ENCODE measurements at regions not wholly inside any gene's neighbourhood (a gene's known extent, or its start where the extent isn't known, plus 50 kb on each side); places are given as distances from the start of the nearest gene placed in this dataset.

DNA sequence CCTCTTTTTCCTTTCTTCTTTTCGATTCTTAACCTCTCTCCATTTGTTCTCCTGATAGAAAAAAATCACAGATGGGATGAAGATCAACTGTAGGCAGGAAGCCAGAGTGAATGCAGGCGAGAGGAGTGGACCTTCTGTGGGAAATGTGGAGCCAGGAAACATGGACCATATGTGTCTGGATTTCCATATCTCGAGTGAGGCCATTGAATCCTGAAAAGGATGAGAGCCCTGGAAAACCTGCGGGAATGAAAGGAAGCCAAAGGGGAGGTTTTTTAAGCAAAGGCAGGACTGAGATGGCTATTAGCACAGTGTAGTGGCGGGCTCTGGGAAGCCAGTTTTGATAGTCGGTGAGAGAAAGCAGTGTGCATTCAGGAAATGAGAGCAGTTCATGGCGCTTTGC lies 139.5 kb upstream of the C9orf72 start:
- no peak overlapping the region for H3K27ac ChIP-seq
- H3K36me3 ChIP-seq, result no peaks in the 10 kb centered on the region
- H3K4me1 ChIP-seq, result no peaks in the 10 kb centered on the region
- no peak for DNase-seq
- H3K27me3 ChIP-seq, result no peaks in the 10 kb centered on the region
- no peak overlapping the region for H3K4me3 ChIP-seq
- intact Hi-C loops (cut with DNase I), result no loop called here
- no peak for TF ChIP-seq CTCF (IDR thresholded peaks at IDR 0.05)
- TF ChIP-seq POLR2AphosphoS5 (IDR thresholded peaks at IDR 0.05), result no peak
- TF ChIP-seq POLR2A (IDR thresholded peaks at IDR 0.05), result no peak
- no peak for TF ChIP-seq EP300 (IDR thresholded peaks at IDR 0.05)
- 83 to 88% methylated on average over 7 of the region's 7 CpGs for WGBS, 2 donors
- peaks cover 0 to 3% (median 0%) of the 10 kb centered on the region in 4 donors for H3K9me3 ChIP-seq

DNA sequence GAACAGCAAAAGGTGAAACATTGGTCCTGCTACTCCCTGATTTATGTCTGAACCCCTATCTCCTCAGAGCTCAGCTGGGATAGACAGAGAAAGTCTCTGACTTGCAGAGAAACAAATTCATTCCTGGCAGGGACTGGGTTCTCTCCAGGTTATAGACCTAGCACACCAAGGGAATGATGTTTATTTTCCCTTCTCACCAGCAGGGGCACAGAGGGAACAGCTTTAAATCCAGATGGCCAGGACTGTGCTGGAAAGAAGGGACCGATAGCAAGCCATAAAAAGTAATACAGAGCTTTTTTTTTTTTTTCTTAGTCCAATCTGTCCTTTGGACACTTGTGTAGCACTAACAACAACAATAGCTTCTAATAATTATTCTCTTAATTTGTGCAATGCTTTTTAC lies 141.1 kb upstream of the C9orf72 start:
- H3K27ac ChIP-seq, result no peak overlapping the region
- peaks cover 0 to 2% (median 0%) of the 10 kb centered on the region in 4 donors for H3K9me3 ChIP-seq
- no peaks in the 10 kb centered on the region for H3K4me1 ChIP-seq
- intact Hi-C loops (cut with DNase I), result no loop called here
- H3K4me3 ChIP-seq, result no peak overlapping the region
- DNase-seq, result no peak
- TF ChIP-seq POLR2AphosphoS5 (IDR thresholded peaks at IDR 0.05) (no peak), POLR2A (IDR thresholded peaks at IDR 0.05) (no peak), EP300 (IDR thresholded peaks at IDR 0.05) (no peak)
- 24 to 71% methylated on average over 1 of the region's 1 CpG for WGBS, 2 donors
- no peaks in the 10 kb centered on the region for H3K36me3 ChIP-seq
- no peaks in the 10 kb centered on the region for H3K27me3 ChIP-seq

DNA sequence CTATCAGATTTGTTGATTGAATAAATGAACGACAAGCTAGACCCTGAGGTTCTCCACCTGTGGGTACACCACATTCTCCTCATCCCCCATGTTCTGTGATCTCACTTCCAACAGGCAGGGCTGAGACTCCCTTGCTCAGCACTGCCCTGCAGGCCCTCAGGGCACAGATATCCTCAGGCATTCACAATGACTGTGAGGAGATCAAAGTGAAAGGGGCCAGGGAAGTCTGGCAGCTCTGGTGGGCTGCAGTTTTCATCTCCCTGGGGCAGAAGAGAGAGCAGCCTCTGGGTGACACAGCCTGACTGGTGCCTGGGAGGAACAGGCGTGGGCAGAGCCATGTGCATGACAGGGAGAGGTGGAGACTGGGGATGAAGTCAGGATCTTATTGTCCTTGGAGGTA lies 142.4 kb upstream of the C9orf72 start:
- no peaks in the 10 kb centered on the region for H3K9me3 ChIP-seq
- H3K4me3 ChIP-seq, result no peak overlapping the region
- 79 to 80% methylated on average over 2 of the region's 2 CpGs for WGBS, 2 donors

DNA sequence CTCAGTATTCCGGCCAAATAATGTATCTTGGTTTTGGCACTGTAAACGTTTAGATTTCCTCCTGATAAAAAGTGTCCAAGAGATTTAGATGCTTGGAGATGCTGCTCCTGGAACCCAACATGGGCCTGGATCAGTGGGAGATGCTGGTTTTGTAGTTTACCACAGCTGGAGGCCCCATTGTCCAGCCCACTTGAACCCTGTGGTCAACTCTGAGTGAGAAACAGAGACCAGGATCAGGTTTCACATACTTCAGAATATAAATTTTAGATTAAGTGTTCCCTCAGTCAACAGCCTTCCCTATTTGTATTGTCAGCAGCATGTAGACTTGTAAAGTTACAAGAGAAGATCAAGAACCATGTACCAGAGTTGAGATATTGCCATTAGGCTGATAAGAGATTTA lies 144.7 kb upstream of the C9orf72 start:
- no peaks in the 10 kb centered on the region for H3K9me3 ChIP-seq
- no peaks in the 10 kb centered on the region for H3K27me3 ChIP-seq
- H3K36me3 ChIP-seq, result no peaks in the 10 kb centered on the region
- no peak overlapping the region for H3K27ac ChIP-seq
- no peak overlapping the region for H3K4me3 ChIP-seq
- no peak for DNase-seq
- intact Hi-C loops (cut with DNase I), result no loop called here
- no peaks in the 10 kb centered on the region for H3K4me1 ChIP-seq
- TF ChIP-seq POLR2AphosphoS5 (IDR thresholded peaks at IDR 0.05), result no peak
- no peak for TF ChIP-seq CTCF (IDR thresholded peaks at IDR 0.05)
- TF ChIP-seq EP300 (IDR thresholded peaks at IDR 0.05), result no peak
- TF ChIP-seq POLR2A (IDR thresholded peaks at IDR 0.05), result no peak
- 76 to 82% methylated on average over 2 of the region's 2 CpGs for WGBS, 2 donors

More for the DNA sequence above, 142.4 kb upstream of the C9orf72 start:
- Histone ChIP-seq H3K27ac (no peak overlapping the region), H3K4me1 (no peaks in the 10 kb centered on the region), H3K36me3 (no peaks in the 10 kb centered on the region), H3K27me3 (no peaks in the 10 kb centered on the region)
- no peak for DNase-seq
- TF ChIP-seq POLR2A (IDR thresholded peaks at IDR 0.05) (no peak), CTCF (IDR thresholded peaks at IDR 0.05) (no peak), EP300 (IDR thresholded peaks at IDR 0.05) (no peak), POLR2AphosphoS5 (IDR thresholded peaks at IDR 0.05) (no peak)
- intact Hi-C loops (cut with DNase I), result no loop called here

GRCh38 chr9:27719711-27720110 lies 146.4 kb upstream of the C9orf72 start:
- Histone ChIP-seq H3K9me3 (no peaks in the 10 kb centered on the region), H3K27ac (no peak overlapping the region), H3K4me1 (no peaks in the 10 kb centered on the region), H3K36me3 (no peaks in the 10 kb centered on the region), H3K4me3 (no peak overlapping the region), H3K27me3 (no peaks in the 10 kb centered on the region)
- no peak for DNase-seq
- intact Hi-C loops (cut with DNase I), result no loop called here
- WGBS, 2 donors, result 90 to 93% methylated on average over 2 of the region's 2 CpGs
- no peak for TF ChIP-seq CTCF (IDR thresholded peaks at IDR 0.05)
- no peak for TF ChIP-seq EP300 (IDR thresholded peaks at IDR 0.05)
- TF ChIP-seq POLR2A (IDR thresholded peaks at IDR 0.05), result no peak
- TF ChIP-seq POLR2AphosphoS5 (IDR thresholded peaks at IDR 0.05), result no peak

Data from sigmoid colon (tissue), 6 donors.